ENCODE measurements at regions not wholly inside any gene's neighbourhood (a gene's known extent, or its start where the extent isn't known, plus 50 kb on each side); places are given as distances from the start of the nearest gene placed in this dataset.

- H3K27me3 ChIP-seq (ENCODE audit: control insufficient read depth, insufficient read depth, low read length), result no peaks in the 10 kb centered on the region
- ChIA-PET CTCF (no interaction called here), POLR2A (no interaction called here)
- DNase-seq (ENCODE audit: low read depth, low spot score), result peak; percentile 38
- H3K4me3 ChIP-seq (ENCODE audit: low read depth, low read length), result no peak overlapping the region
- H3K27ac ChIP-seq (ENCODE audit: low read depth, low read length), result peak overlapping the region; percentile 12
- TF ChIP-seq, protein P1, sequence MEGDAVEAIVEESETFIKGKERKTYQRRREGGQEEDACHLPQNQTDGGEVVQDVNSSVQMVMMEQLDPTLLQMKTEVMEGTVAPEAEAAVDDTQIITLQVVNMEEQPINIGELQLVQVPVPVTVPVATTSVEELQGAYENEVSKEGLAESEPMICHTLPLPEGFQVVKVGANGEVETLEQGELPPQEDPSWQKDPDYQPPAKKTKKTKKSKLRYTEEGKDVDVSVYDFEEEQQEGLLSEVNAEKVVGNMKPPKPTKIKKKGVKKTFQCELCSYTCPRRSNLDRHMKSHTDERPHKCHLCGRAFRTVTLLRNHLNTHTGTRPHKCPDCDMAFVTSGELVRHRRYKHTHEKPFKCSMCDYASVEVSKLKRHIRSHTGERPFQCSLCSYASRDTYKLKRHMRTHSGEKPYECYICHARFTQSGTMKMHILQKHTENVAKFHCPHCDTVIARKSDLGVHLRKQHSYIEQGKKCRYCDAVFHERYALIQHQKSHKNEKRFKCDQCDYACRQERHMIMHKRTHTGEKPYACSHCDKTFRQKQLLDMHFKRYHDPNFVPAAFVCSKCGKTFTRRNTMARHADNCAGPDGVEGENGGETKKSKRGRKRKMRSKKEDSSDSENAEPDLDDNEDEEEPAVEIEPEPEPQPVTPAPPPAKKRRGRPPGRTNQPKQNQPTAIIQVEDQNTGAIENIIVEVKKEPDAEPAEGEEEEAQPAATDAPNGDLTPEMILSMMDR (IDR thresholded peaks at IDR 0.05; ENCODE audit: low read depth, low read length), result no peak
- no peaks in the 10 kb centered on the region for H3K9me3 ChIP-seq (ENCODE audit: control insufficient read depth, insufficient read depth, low read length)
These were observed 75.4 kb upstream of the TANC1 start for GRCh38 chr2:158893026-158893425.

GRCh38 chr2:158893474-158893873 lies 75.0 kb upstream of the TANC1 start:
- no peaks in the 10 kb centered on the region for H3K9me3 ChIP-seq (ENCODE audit: control insufficient read depth, insufficient read depth, low read length)
- no peak overlapping the region for H3K4me3 ChIP-seq (ENCODE audit: low read depth, low read length)
- DNase-seq (ENCODE audit: low read depth, low spot score), result no peak
- ChIA-PET POLR2A (no interaction called here), CTCF (interaction anchor here (1.2 kb wide), 1 partner anchor 225 kb away, joined by 6 read pairs; no protein-coding TSS in a partner anchor)
- H3K27ac ChIP-seq (ENCODE audit: low read depth, low read length), result peak overlapping the region; percentile 12
- H3K27me3 ChIP-seq (ENCODE audit: control insufficient read depth, insufficient read depth, low read length), result no peaks in the 10 kb centered on the region
- TF ChIP-seq, protein P1 (IDR thresholded peaks at IDR 0.05; ENCODE audit: low read depth, low read length), result no peak

DNA sequence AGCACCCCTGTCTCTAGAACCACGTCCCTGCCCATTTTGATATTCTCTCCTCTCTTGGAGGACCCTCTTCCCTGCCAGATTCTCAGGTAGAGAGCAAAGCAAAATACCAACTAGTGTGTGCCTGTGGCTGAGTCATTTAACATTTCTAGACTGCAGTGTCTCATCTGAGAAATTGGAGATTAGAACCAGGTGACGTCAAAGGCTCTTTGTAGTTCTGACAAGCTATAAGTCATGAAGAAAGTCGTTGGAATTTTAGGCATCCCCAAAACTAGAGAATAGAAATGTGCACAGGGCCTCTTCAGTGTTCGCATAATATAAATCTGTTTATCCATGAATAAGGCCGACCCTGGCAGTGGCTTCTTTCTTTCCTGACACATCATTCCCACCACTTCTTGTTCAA lies 74.4 kb upstream of the TANC1 start:
- Histone ChIP-seq H3K27me3 (ENCODE audit: control insufficient read depth, insufficient read depth, low read length) (no peaks in the 10 kb centered on the region), H3K9me3 (ENCODE audit: control insufficient read depth, insufficient read depth, low read length) (no peaks in the 10 kb centered on the region), H3K27ac (ENCODE audit: low read depth, low read length) (peak overlapping the region; percentile 25), H3K4me3 (ENCODE audit: low read depth, low read length) (no peak overlapping the region)
- TF ChIP-seq, protein P1 (IDR thresholded peaks at IDR 0.05; ENCODE audit: low read depth, low read length), result no peak
- CTCF ChIA-PET, result interaction anchor here (1.2 kb wide), 1 partner anchor 225 kb away, joined by 6 read pairs; no protein-coding TSS in a partner anchor
- DNase-seq (ENCODE audit: low read depth, low spot score), result peak; percentile 11
- POLR2A ChIA-PET, result no interaction called here

DNA sequence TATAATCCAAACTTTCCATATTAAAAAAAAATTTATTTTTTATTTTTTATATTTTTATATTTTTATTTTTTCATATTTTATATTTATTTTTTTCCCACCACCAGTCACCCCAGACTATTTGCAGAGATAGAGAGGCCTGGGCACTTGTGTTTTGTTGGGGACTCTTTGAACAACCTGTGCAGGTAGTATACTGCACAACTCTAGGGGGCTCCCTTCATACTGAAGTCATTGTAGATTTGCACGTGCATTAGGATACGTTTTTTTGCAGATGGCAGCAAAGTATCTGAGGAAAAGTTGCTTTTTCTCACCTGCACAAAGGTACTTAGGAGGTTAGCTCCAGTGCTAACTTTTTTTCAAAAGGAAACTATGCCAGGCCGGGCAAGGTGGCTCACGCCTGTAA lies 73.9 kb upstream of the TANC1 start:
- Histone ChIP-seq H3K27me3 (ENCODE audit: control insufficient read depth, insufficient read depth, low read length) (no peaks in the 10 kb centered on the region), H3K4me3 (ENCODE audit: low read depth, low read length) (no peak overlapping the region), H3K9me3 (ENCODE audit: control insufficient read depth, insufficient read depth, low read length) (no peaks in the 10 kb centered on the region), H3K27ac (ENCODE audit: low read depth, low read length) (peak overlapping the region; percentile 25)
- TF ChIP-seq, protein P1 (IDR thresholded peaks at IDR 0.05; ENCODE audit: low read depth, low read length), result no peak
- DNase-seq (ENCODE audit: low read depth, low spot score), result no peak
- ChIA-PET POLR2A (no interaction called here), CTCF (interaction anchor here (0.5 to 1.2 kb wide), 3 partner anchors 100 to 1120 kb away, joined by 4 to 7 read pairs (median 6); no protein-coding TSS in a partner anchor)

GRCh38 chr2:158900345-158900744 lies 68.1 kb upstream of the TANC1 start:
- ChIA-PET POLR2A (no interaction called here), CTCF (interaction anchor here (0.6 to 7.2 kb wide), 7 partner anchors 214 to 268 kb away, joined by 3 to 94 read pairs (median 3); no protein-coding TSS in a partner anchor)
- TF ChIP-seq, protein P1 (IDR thresholded peaks at IDR 0.05; ENCODE audit: low read depth, low read length), result no peak
- H3K27me3 ChIP-seq (ENCODE audit: control insufficient read depth, insufficient read depth, low read length), result no peaks in the 10 kb centered on the region
- no peak for DNase-seq (ENCODE audit: low read depth, low spot score)
- no peak overlapping the region for H3K27ac ChIP-seq (ENCODE audit: low read depth, low read length)
- no peak overlapping the region for H3K4me3 ChIP-seq (ENCODE audit: low read depth, low read length)
- H3K9me3 ChIP-seq (ENCODE audit: control insufficient read depth, insufficient read depth, low read length), result no peaks in the 10 kb centered on the region
